ENCODE measurements at regions not wholly inside any gene's neighbourhood (a gene's known extent, or its start where the extent isn't known, plus 50 kb on each side); places are given as distances from the start of the nearest gene placed in this dataset.

- no peak overlapping the region for H3K4me2 ChIP-seq (ENCODE audit: low read length)
- H3K9me3 ChIP-seq (ENCODE audit: insufficient read depth, low read length), result no peaks in the 10 kb centered on the region
- H3K27ac ChIP-seq (ENCODE audit: low read length), result no peak overlapping the region
- no peaks in the 10 kb centered on the region for H4K20me1 ChIP-seq (ENCODE audit: insufficient read depth, low read length)
- TF ChIP-seq, protein P1, sequence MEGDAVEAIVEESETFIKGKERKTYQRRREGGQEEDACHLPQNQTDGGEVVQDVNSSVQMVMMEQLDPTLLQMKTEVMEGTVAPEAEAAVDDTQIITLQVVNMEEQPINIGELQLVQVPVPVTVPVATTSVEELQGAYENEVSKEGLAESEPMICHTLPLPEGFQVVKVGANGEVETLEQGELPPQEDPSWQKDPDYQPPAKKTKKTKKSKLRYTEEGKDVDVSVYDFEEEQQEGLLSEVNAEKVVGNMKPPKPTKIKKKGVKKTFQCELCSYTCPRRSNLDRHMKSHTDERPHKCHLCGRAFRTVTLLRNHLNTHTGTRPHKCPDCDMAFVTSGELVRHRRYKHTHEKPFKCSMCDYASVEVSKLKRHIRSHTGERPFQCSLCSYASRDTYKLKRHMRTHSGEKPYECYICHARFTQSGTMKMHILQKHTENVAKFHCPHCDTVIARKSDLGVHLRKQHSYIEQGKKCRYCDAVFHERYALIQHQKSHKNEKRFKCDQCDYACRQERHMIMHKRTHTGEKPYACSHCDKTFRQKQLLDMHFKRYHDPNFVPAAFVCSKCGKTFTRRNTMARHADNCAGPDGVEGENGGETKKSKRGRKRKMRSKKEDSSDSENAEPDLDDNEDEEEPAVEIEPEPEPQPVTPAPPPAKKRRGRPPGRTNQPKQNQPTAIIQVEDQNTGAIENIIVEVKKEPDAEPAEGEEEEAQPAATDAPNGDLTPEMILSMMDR (IDR thresholded peaks at IDR 0.05; ENCODE audit: low read depth, low read length), result 0 out of 2 replicates have a peak, but pooled peaks have one; percentile 8
- TF ChIP-seq EZH2phosphoT487 (IDR thresholded peaks at IDR 0.05; ENCODE audit: low read depth), result no peak
- no peaks in the 10 kb centered on the region for H3K36me3 ChIP-seq (replicated peaks; ENCODE audit: low read depth, low read length)
- no peak overlapping the region for H2AFZ ChIP-seq (ENCODE audit: low read depth, low read length)
- H3K4me1 ChIP-seq (ENCODE audit: low read length), result no peaks in the 10 kb centered on the region
- no peaks in the 10 kb centered on the region for H3K27me3 ChIP-seq (ENCODE audit: low read depth, low read length)
- H3K9ac ChIP-seq (ENCODE audit: low read length), result no peak overlapping the region
- no peaks in the 10 kb centered on the region for H3K79me2 ChIP-seq (ENCODE audit: low read length)
- no peak overlapping the region for H3K4me3 ChIP-seq (ENCODE audit: low read length)
These were observed 226.8 kb upstream of the PDE10A start for GRCh38 chr6:165889636-165890403.

GRCh38 chr6:165886169-165886568 lies 223.1 kb upstream of the PDE10A start:
- Histone ChIP-seq H3K9me3 (ENCODE audit: insufficient read depth, low read length) (no peaks in the 10 kb centered on the region), H3K4me2 (ENCODE audit: low read length) (no peak overlapping the region), H3K79me2 (ENCODE audit: low read length) (no peaks in the 10 kb centered on the region), H4K20me1 (ENCODE audit: insufficient read depth, low read length) (no peaks in the 10 kb centered on the region), H3K9ac (ENCODE audit: low read length) (no peak overlapping the region), H2AFZ (ENCODE audit: low read depth, low read length) (no peak overlapping the region), H3K27ac (ENCODE audit: low read length) (no peak overlapping the region), H3K36me3 (replicated peaks; ENCODE audit: low read depth, low read length) (no peaks in the 10 kb centered on the region), H3K4me3 (ENCODE audit: low read length) (no peak overlapping the region), H3K4me1 (ENCODE audit: low read length) (no peaks in the 10 kb centered on the region), H3K27me3 (ENCODE audit: low read depth, low read length) (no peaks in the 10 kb centered on the region)
- no peak for TF ChIP-seq EZH2phosphoT487 (IDR thresholded peaks at IDR 0.05; ENCODE audit: low read depth)
- TF ChIP-seq, protein P1 (IDR thresholded peaks at IDR 0.05; ENCODE audit: low read depth, low read length), result no peak

- no peak overlapping the region for H3K27ac ChIP-seq (ENCODE audit: low read length)
- H3K4me3 ChIP-seq (ENCODE audit: low read length), result peak overlapping the region; percentile 47
- H3K27me3 ChIP-seq (ENCODE audit: low read depth, low read length), result no peaks in the 10 kb centered on the region
- H3K79me2 ChIP-seq (ENCODE audit: low read length), result no peaks in the 10 kb centered on the region
- peak overlapping the region; percentile 60 for H2AFZ ChIP-seq (ENCODE audit: low read depth, low read length)
- H3K4me2 ChIP-seq (ENCODE audit: low read length), result peak overlapping the region; percentile 47
- no peaks in the 10 kb centered on the region for H3K9me3 ChIP-seq (ENCODE audit: insufficient read depth, low read length)
- H3K36me3 ChIP-seq (replicated peaks; ENCODE audit: low read depth, low read length), result no peaks in the 10 kb centered on the region
- no peaks in the 10 kb centered on the region for H4K20me1 ChIP-seq (ENCODE audit: insufficient read depth, low read length)
- TF ChIP-seq, protein P1 (IDR thresholded peaks at IDR 0.05; ENCODE audit: low read depth, low read length), result peak; percentile 74
- TF ChIP-seq EZH2phosphoT487 (IDR thresholded peaks at IDR 0.05; ENCODE audit: low read depth), result no peak
- H3K4me1 ChIP-seq (ENCODE audit: low read length), result no peaks in the 10 kb centered on the region
- no peak overlapping the region for H3K9ac ChIP-seq (ENCODE audit: low read length)
These were observed 222.0 kb upstream of the PDE10A start for GRCh38 chr6:165884813-165885765.

Data from OCI-LY3 (cell line).